ENCODE measurements at regions not wholly inside any gene's neighbourhood (a gene's known extent, or its start where the extent isn't known, plus 50 kb on each side); places are given as distances from the start of the nearest gene placed in this dataset.

GRCh38 chr20:56943946-56944945 lies 315.1 kb downstream of the TFAP2C start:
- no peaks in the 10 kb centered on the region for H3K36me3 ChIP-seq
- H3K4me3 ChIP-seq, result no peak overlapping the region
- intact Hi-C loops (cut with DNase I), result no loop called here
- TF ChIP-seq, protein P1, sequence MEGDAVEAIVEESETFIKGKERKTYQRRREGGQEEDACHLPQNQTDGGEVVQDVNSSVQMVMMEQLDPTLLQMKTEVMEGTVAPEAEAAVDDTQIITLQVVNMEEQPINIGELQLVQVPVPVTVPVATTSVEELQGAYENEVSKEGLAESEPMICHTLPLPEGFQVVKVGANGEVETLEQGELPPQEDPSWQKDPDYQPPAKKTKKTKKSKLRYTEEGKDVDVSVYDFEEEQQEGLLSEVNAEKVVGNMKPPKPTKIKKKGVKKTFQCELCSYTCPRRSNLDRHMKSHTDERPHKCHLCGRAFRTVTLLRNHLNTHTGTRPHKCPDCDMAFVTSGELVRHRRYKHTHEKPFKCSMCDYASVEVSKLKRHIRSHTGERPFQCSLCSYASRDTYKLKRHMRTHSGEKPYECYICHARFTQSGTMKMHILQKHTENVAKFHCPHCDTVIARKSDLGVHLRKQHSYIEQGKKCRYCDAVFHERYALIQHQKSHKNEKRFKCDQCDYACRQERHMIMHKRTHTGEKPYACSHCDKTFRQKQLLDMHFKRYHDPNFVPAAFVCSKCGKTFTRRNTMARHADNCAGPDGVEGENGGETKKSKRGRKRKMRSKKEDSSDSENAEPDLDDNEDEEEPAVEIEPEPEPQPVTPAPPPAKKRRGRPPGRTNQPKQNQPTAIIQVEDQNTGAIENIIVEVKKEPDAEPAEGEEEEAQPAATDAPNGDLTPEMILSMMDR (IDR thresholded peaks at IDR 0.05), result no peak
- no peaks in the 10 kb centered on the region for H3K4me1 ChIP-seq
- no peaks in the 10 kb centered on the region for H3K9me3 ChIP-seq
- no peak for DNase-seq (ENCODE audit: low spot score in 2 of 2)
- no peaks in the 10 kb centered on the region for H3K27me3 ChIP-seq
- no peak overlapping the region for H3K27ac ChIP-seq

DNA sequence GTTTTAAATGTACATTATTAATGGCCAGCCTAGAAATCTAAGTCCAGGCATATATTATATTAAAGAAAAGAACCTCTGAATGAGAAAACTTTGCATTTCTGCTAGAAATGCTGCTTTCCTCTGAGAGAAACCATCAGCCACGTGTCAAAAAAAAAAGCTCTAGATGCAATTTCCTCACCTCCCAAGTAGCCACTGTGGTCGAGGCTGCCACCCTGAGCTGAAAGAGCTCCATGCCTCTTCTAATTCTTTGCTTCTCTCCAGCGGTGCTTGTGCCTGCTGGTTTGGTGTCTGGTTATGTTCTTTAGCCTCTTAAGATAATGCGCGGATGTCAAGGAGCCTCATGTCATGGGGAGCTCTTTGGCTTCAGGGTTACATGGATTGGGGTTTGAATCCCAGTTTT lies 316.0 kb downstream of the TFAP2C start:
- Histone ChIP-seq H3K27ac (no peak overlapping the region), H3K4me1 (no peaks in the 10 kb centered on the region), H3K27me3 (no peaks in the 10 kb centered on the region), H3K36me3 (no peaks in the 10 kb centered on the region), H3K4me3 (no peak overlapping the region), H3K9me3 (no peaks in the 10 kb centered on the region)
- intact Hi-C loops (cut with DNase I), result no loop called here
- DNase-seq (ENCODE audit: low spot score in 2 of 2), result no peak
- TF ChIP-seq, protein P1 (IDR thresholded peaks at IDR 0.05), result no peak

GRCh38 chr20:56945901-56946300 lies 316.8 kb downstream of the TFAP2C start:
- Histone ChIP-seq H3K4me1 (no peaks in the 10 kb centered on the region), H3K9me3 (no peaks in the 10 kb centered on the region), H3K36me3 (no peaks in the 10 kb centered on the region), H3K4me3 (no peak overlapping the region), H3K27ac (no peak overlapping the region), H3K27me3 (no peaks in the 10 kb centered on the region)
- DNase-seq (ENCODE audit: low spot score in 2 of 2), result no peak
- TF ChIP-seq, protein P1 (IDR thresholded peaks at IDR 0.05), result no peak
- intact Hi-C loops (cut with DNase I), result no loop called here

- no peak overlapping the region for H3K27ac ChIP-seq
- H3K4me3 ChIP-seq, result no peak overlapping the region
- H3K36me3 ChIP-seq, result no peaks in the 10 kb centered on the region
- no peaks in the 10 kb centered on the region for H3K4me1 ChIP-seq
- no peaks in the 10 kb centered on the region for H3K9me3 ChIP-seq
- no peaks in the 10 kb centered on the region for H3K27me3 ChIP-seq
- DNase-seq (ENCODE audit: low spot score in 2 of 2), result no peak
- intact Hi-C loops (cut with DNase I), result no loop called here
- TF ChIP-seq, protein P1 (IDR thresholded peaks at IDR 0.05), result no peak
Observed at GRCh38 chr20:56949318-56949717, 317.1 kb downstream of the BMP7 start.

DNA sequence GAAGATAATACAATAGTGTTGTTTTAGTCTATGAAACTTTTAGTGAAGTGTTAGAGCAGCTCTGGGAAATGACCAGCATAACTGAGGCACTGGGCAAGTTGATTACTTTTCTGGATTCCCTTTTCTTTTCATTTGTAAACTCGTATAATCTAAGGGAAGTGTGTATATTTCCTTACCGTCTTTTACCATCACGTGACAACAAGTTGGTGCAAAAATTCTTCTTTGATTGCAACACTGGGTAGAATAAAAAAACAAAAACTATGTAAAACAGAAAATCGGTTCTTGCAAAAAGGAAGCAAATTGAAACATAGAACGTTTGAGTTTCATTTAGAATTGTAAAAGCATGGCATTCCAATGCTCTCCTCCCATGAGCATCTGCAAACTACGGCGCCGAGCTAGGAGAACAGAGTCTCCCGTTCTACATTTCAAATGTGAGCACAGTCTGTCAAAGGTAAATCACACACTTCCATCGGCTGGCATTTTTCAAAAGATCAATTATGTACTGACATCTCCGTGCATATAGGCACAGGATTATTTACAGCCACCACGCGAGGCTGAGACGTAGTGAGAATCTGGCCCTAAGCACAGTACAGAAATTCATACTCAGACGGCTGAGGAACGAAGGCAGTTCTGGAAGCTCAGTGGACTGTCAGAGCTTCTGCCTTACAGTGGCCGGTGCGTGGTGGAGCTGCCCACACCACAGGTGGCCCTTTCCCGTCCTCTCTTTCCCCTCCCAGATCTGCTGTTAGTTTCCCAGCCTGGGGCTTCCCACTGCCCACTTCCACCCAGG lies 314.0 kb downstream of the BMP7 start:
- H3K4me1 ChIP-seq, result no peaks in the 10 kb centered on the region
- H3K27me3 ChIP-seq, result no peaks in the 10 kb centered on the region
- TF ChIP-seq, protein P1 (IDR thresholded peaks at IDR 0.05), result no peak
- no peaks in the 10 kb centered on the region for H3K9me3 ChIP-seq
- no peak overlapping the region for H3K4me3 ChIP-seq
- intact Hi-C loops (cut with DNase I), result no loop called here
- no peak for DNase-seq (ENCODE audit: low spot score in 2 of 2)
- no peak overlapping the region for H3K27ac ChIP-seq
- H3K36me3 ChIP-seq, result no peaks in the 10 kb centered on the region

Measured in ascending aorta (tissue), 2 donors.